ENCODE measurements at regions not wholly inside any gene's neighbourhood (a gene's known extent, or its start where the extent isn't known, plus 50 kb on each side); places are given as distances from the start of the nearest gene placed in this dataset.

DNA sequence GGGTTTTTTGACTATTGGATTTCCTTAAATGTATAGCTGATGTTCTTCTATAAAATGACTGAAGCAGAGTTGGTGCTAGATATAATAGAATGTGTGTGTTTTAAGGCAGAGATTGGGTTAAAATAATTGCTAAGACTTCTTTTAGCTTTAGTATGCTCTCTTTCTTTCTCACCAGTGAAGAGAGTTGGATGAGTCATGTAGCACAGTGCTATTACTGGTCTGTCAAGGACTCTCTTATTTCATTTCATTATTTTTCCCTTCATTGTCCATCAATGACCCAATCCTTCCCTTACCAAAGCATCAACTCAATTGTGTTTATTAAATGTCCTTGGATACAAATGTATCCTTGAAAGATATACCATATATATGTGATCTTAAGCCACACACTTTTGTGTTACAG lies 268.9 kb downstream of the IRS2 start:
- no peak for TF ChIP-seq EZH2phosphoT487 (IDR thresholded peaks at IDR 0.05; ENCODE audit: insufficient read depth, low read depth)
- TF ChIP-seq EZH2 (IDR thresholded peaks at IDR 0.05; ENCODE audit: insufficient read depth, poor library complexity, severe bottlenecking), result no peak
